Testis (tissue), 2 donors: ENCODE measurements at regions not wholly inside any gene's neighbourhood (a gene's known extent, or its start where the extent isn't known, plus 50 kb on each side); places are given as distances from the start of the nearest gene placed in this dataset.

Experiments used
- CTCF ChIP-seq, 3 experiments: fragments of 450-650 bp in 2 of 3; fragments of 200-600 bp in 1 of 3; sonication (generic) in 1 of 3; IDR thresholded peaks; one replicate each; pipeline ENCODE4 v1.5.1; 2016 to 2019; ENCODE audit warnings: antibody characterized with exemption in 3 of 3, mild to moderate bottlenecking in 2 of 3, moderate library complexity in 1 of 3
- POLR2A ChIP-seq: fragments of 450-650 bp; IDR thresholded peaks from one replicate; pipeline ENCODE4 v1.6.1; 2017; ENCODE audit warnings: antibody characterized with exemption, mild to moderate bottlenecking, moderate library complexity

- no peak for TF ChIP-seq CTCF (IDR thresholded peaks at IDR 0.05)
- no peak for TF ChIP-seq POLR2A
Observed at GRCh38 chr6:90829311-90829710, 242.4 kb upstream of the MAP3K7 start.
